HG03558 (cell line): ENCODE measurements at regions not wholly inside any gene's neighbourhood (a gene's known extent, or its start where the extent isn't known, plus 50 kb on each side); places are given as distances from the start of the nearest gene placed in this dataset.

Experiments
- ATAC-seq: cut with Tn5 transposase; IDR thresholded peaks from one replicate; pipeline ENCODE4 v1.9.1; 2021; ENCODE audit warnings: moderate number of reproducible peaks; ENCODE audit not compliant: unreplicated experiment; ENCODE audit errors: extremely low read depth

DNA sequence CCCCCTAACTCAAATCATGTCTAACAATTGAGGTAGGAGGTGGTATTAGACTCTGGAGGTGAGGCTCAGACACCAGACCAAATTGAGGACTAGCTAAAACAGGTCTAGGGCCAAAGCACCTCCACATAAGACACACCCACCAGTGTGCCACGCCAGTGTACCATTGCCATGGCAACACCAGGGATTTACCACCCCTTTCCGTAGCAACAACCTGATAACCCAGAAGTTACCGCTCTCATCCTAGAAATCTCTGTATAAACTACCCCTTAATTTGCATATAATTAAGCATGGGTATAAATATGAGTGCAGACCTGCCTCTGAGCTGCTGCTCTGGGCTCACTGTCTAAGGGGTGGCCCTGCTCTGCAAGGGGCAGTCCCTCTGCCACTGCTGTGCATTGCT, 57.4 kb upstream of the PPP2R5C start:
- ATAC-seq: no peak

GRCh38 chr14:101705733-101706508, 55.6 kb upstream of the PPP2R5C start:
- ATAC-seq: no peak

GRCh38 chr14:101706509-101707067, 54.9 kb upstream of the PPP2R5C start:
- no peak for ATAC-seq

DNA sequence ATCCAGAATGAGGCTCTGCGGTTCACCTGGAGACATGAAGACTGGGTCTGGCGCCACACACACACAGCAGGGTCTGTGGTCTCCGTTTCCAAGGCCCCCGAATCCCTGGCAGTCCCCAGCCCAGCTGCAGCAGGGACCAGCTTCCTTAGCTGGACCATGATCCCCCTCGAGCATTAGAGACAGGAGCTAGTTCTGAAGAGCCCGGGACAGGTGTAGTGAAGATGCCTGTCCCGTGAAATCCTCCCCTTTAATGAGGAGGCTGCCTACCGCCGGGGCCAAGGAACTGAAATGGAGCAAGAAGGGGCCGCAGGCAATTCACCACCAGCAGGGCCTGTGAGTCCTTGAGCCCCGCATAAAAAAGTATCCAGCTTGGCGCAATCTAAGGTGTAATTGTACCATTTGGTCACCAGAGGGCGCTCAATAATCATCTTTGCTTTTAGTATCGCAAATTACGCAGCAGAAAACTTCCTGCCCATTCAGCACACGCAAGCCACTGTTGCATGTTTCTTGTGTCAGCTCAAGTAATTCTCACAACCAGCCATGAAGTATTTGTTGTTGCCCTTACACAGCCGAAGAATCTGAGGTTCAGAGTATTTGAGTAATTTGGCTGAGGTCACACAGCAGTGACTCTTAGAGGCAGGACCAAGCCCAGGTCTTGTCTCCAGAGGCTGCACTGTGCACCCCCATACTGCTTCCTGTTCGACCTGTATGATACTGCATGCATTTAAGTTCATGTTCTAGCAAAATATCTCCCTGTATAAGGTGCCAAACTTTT, 54.3 kb upstream of the PPP2R5C start:
- ATAC-seq: no peak

DNA sequence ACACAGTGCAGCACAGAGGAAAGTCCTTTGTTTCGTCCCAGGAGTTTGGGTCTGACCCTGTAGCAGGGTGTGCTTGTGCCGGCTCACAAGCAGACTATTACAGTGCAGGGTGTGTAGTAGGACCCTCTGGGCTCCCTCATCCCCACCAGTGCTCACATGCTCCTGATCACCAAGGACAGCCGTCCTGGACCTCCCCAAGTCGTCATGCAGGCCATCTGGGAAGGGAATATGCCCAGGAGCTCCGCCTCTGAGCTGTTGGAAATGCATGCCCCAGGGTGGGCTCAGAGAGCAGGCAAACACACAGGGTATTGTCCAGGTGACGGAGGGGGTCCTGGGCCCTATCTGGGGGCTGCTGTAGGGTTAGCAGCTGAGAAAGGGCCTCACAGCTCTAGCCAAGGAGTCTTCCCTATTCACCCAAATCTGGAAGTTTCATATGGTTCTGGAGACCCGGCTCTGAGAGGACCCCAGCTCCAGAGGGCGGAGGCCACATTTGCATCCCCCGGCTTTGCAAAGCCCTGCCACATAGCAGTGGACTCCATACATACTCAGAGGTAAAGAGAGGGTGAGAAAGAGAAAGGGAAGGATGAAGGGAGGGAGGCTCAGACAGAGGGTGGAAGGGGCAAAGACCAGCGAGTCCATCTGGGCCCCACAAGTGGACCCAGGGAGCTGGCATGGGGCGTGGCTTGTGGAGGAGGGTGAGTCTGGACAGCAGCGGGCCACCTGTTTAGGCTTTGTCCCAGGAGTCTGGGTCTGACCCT, 53.5 kb upstream of the PPP2R5C start:
- no peak for ATAC-seq

GRCh38 chr14:101708853-101709532, 52.5 kb upstream of the PPP2R5C start:
- no peak for ATAC-seq

- ATAC-seq: no peak
Observed at GRCh38 chr14:101709533-101709881, 52.0 kb upstream of the PPP2R5C start.

GRCh38 chr14:101709962-101710931, 51.3 kb upstream of the PPP2R5C start:
- ATAC-seq: no peak

- ATAC-seq: no peak
Observed at GRCh38 chr14:101711041-101711856, 50.3 kb upstream of the PPP2R5C start.
